GM10266 (cell line): ENCODE measurements at regions not wholly inside any gene's neighbourhood (a gene's known extent, or its start where the extent isn't known, plus 50 kb on each side); places are given as distances from the start of the nearest gene placed in this dataset.
"Not testable (repeated sequence)": the region's sequence is repeated elsewhere in the genome, so short reads cannot be mapped to it uniquely, and the experiment has no call there.

ENCODE experiments used
- DNase-seq: peaks from one replicate; pipeline ENCODE4 v3.0.0; 2012; ENCODE audit errors: extremely low spot score
- TF ChIP-seq, protein P1 (sequence below): IDR thresholded peaks from 2 replicates; pipeline ENCODE4 v1.5.1; 2012; ENCODE audit warnings: mild to moderate bottlenecking, low read depth; ENCODE audit not compliant: control insufficient read depth, insufficient read depth; ENCODE audit errors: missing control alignments

DNA sequence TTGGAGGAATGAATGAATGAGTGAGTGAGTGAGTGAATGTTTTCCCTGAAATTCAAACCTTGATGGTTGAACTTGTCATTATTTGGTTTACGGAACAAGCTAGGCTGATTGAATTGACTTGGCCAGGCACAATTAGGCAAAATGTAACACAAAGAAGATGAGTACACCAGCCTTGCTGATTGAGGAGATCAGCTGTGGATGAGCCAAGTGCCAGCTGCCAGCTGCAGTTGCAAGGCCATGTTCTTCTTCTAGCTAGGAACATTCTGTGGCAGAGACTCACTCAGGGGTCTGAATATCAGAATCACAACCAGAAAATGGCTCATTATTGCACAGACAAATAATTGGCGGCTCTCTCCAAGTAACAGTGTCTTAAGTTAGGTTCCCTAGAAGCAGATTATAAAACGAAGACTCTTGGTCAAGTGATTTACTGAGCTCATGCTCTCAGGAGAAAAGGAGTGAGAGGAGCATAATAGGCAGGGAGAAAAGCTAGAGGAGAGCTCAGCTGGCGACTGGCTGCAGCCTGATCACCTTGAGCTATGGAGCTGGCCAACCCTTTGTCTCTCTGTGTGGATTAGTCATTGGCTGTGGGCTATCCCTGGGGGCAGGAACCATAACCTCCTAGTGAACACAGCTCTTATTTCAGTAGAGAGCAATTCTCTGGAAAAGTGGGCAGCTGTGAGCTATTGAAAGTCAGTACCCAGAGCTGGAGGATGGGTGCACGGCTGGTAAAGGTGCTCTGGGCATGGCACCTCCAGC, 225.3 kb upstream of the SERP2 start:
- no peak for DNase-seq
- TF ChIP-seq, protein P1, sequence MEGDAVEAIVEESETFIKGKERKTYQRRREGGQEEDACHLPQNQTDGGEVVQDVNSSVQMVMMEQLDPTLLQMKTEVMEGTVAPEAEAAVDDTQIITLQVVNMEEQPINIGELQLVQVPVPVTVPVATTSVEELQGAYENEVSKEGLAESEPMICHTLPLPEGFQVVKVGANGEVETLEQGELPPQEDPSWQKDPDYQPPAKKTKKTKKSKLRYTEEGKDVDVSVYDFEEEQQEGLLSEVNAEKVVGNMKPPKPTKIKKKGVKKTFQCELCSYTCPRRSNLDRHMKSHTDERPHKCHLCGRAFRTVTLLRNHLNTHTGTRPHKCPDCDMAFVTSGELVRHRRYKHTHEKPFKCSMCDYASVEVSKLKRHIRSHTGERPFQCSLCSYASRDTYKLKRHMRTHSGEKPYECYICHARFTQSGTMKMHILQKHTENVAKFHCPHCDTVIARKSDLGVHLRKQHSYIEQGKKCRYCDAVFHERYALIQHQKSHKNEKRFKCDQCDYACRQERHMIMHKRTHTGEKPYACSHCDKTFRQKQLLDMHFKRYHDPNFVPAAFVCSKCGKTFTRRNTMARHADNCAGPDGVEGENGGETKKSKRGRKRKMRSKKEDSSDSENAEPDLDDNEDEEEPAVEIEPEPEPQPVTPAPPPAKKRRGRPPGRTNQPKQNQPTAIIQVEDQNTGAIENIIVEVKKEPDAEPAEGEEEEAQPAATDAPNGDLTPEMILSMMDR: no peak

DNA sequence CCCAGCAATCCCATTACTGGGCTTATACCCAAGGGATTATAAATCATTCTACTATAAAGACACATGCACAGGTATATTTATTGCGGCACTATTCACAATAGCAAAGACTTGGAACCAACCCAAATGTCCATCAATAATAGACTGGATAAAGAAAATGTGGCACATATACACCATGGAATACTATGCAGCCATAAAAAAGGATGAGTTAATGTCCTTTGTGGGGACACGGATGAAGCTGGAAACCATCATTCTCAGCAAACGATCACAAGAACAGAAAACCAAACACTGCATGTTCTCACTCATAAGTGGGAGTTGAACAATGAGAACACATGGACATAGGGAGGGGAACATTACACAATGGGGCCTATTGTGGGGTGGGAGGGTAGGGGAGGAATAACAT, 224.4 kb upstream of the SERP2 start:
- not testable (repeated sequence) for DNase-seq

DNA sequence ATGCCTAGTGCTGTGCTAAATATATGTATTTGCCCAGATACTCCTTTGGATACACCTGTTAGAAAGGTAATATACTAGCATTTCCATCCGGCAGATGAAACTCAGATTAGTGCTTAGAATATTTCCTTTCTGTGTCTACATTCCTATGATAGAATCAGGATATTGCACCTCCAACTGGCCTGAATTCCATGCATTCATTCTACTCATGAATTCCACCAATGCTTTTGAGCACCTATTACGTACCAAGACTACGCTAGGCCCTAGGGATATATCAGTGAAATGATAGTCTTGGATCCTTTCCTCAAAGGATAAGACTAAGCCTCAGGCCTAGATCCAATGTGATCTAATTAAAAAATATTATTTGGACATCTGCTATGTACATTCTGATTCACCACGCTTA, 223.8 kb upstream of the SERP2 start:
- TF ChIP-seq, protein P1: no peak
- DNase-seq: no peak

DNA sequence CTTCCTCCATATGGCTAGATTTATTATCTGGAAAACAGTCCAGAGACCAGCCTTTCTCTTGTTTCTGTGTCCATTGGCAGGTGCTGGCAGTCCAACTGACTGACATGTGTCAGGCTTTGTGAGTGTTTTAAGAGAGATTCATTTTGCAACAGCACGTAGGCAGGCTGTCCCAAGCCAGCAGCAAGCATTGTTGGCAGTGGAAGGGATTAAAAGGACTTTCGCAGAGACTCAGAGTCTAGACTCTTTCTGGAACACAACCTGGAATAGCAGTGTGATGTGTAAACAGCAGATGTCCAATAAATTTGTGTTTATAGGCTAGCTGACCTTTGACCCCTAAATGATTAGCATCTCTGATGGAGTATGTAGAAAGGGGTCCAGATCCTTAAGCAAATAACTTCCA, 222.2 kb upstream of the SERP2 start:
- TF ChIP-seq, protein P1: no peak
- no peak for DNase-seq

DNA sequence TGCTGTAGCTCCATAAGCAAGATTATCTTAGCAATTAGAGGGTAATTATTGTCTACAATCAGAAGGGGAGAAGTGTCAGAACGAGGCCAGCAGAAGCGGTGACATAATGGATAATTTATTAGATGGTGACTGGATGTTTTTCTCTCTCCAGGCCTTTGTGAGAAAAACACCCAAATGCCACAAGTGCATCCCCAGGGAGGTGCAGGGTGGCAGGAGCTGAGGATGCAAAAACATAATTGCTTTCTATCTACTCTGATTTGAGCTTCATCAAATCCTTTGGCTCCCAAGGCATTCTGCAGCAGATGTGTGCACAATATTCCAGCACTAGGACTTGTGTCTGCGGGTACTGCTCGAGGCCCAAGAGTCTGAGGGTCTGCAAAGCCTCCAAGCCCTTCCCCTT, 220.1 kb upstream of the SERP2 start:
- no peak for DNase-seq
- TF ChIP-seq, protein P1: no peak

DNA sequence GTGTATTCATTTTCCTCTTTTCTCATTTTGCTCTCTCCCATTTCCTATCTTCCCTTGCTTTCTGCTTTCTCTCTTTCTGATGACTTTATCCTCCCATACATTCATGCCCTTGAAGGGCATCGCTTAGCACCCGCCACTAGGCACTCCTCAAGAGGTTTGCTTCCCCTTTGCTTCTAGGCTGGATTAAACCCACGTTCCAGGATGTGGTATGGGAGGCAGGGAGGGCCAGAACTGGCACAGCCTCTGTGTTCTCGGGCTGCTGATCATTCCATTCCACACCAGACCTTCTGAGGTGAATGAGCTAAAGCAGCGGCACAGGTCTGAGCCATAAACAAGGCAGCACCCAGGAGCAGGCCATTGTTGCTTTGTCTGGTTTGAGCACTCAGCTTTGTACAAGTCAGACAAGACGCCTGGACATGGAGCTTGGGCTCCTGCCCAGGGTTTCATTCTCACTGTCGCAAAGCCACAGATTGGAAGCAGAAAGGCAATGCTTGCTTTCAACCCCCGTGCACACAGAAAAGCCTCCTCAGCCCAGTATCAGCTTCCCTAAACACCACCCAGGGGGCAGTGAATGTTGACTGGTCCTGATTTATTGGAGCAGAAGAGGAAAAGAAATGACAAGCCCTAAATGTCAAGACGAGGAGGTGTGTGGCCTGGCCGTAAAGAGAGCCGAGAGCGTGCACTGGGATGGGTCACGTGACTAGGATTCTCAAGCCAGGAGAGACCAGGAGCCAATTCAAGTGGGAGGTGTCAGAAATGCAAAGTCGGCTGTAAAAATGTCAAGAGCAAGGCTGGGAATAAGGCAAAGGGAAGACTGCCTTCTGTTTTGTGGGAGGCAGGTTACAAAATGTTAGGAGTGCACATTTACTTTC, 218.0 kb upstream of the SERP2 start:
- DNase-seq: no peak
- TF ChIP-seq, protein P1: no peak

DNA sequence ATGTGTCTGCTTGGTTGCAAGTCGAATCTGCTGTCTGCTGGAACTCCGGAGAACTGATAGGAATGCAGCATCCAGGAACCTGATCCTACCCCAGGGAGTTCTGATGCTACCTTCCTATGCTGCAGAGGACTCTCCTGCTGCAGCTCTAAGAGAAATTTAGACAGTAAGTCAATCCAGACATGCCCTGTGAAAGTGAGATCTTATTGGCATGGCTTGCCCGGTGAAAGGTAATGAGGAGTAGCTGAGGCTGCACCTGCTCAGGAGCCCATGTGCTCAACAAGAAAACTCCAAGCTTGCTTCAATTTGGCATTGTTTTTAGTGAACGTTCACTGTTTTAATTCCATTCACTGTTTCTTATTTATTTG, 217.3 kb upstream of the SERP2 start:
- DNase-seq: no peak
- TF ChIP-seq, protein P1: no peak
